HEK293 (cell line): ENCODE measurements at regions not wholly inside any gene's neighbourhood (a gene's known extent, or its start where the extent isn't known, plus 50 kb on each side); places are given as distances from the start of the nearest gene placed in this dataset.

Experiments
- CTCF ChIP-seq: fragments of 450-650 bp; formaldehyde crosslinking; IDR thresholded peaks from 2 replicates; pipeline ENCODE4 v1.5.1; 2016; ENCODE audit warnings: missing biosample characterization, missing genetic modification characterization
- ZNF274 ChIP-seq, 2 experiments: fragments of 200-500 bp in 1 of 2; fragments of 450-650 bp in 1 of 2; sonication (Bioruptor generic) in 1 of 2; formaldehyde crosslinking in 1 of 2; IDR thresholded peaks; 2 replicates each; pipeline versions ENCODE4 v1.5.1 to v1.6.1; 2014 to 2016; ENCODE audit warnings: borderline replicate concordance in 1 of 2, inconsistent platforms in 1 of 2, low read length in 1 of 2, missing biosample characterization in 1 of 2, missing genetic modification characterization in 1 of 2
- ZNF518A ChIP-seq: fragments of 450-650 bp; formaldehyde crosslinking; conservative IDR thresholded peaks from 2 replicates; pipeline ENCODE4 v1.5.1; 2016; ENCODE audit warnings: low read depth, missing biosample characterization, missing genetic modification characterization
- ZNF549 ChIP-seq: fragments of 450-650 bp; IDR thresholded peaks from 2 replicates; pipeline ENCODE4 v1.5.1; 2018; ENCODE audit warnings: missing biosample characterization, missing genetic modification characterization, mild to moderate bottlenecking, inconsistent platforms, moderate library complexity

GRCh38 chr2:128738446-128739110, 419.9 kb upstream of the HS6ST1 start:
- TF ChIP-seq CTCF (tag by site-specific recombination) (no peak), ZNF518A (no peak), ZNF549 (tag by site-specific recombination) (no peak), ZNF274 (IDR thresholded peaks at IDR 0.05; ENCODE audit: low read length) (no peak), ZNF274 (tag by site-specific recombination; IDR thresholded peaks at IDR 0.05; ENCODE audit: borderline replicate concordance) (no peak)
